GM03348 (cell line): ENCODE measurements at regions not wholly inside any gene's neighbourhood (a gene's known extent, or its start where the extent isn't known, plus 50 kb on each side); places are given as distances from the start of the nearest gene placed in this dataset.
"Not testable (repeated sequence)": the region's sequence is repeated elsewhere in the genome, so short reads cannot be mapped to it uniquely, and the experiment has no call there.

ENCODE experiments used
- DNase-seq: peaks from one replicate; pipeline ENCODE4 v3.0.0; 2012; ENCODE audit warnings: low spot score

DNA sequence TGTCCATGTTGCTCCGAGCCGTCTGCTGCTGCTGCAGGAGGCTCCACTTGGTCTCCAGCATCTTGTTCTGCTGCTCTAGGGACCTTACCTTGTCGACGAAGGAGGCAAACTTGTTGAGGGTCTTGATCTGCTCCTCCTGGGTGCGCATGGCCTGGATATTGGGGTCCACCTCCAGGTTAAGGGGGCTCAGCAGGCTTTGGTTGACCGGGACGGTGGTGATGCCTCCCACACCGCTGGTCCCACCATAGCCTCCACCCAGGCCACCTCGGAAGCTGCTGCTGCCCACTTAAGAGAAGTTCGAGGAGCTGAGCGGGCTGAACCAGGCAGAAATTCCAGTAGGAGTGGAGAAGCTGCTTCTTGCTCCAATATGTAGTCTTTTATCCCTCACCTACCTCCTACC is 180.7 kb upstream of the SYNPR start:
- no peak for DNase-seq

DNA sequence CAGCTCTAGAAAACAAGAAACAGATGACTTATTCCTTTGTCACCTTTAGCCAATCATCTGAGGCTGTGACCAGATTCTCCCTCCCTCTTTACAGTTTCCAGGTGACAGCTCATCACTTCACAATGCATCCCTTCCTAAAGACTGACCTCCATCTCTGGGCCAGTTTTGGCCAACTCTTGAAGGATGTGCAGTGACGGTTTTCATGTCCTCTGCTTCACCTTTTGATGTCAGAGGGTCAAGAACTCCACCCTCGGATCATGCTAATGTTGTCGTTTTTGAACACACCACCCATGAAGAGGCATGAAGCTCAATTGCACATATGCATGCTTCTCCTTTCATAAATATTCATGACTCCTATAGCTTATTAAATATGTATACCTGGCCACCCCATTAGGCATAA is 161.2 kb upstream of the SYNPR start:
- DNase-seq = no peak

- DNase-seq = no peak
Measured at GRCh38 chr3:63124090-63124489, 154.0 kb upstream of the SYNPR start.

DNA sequence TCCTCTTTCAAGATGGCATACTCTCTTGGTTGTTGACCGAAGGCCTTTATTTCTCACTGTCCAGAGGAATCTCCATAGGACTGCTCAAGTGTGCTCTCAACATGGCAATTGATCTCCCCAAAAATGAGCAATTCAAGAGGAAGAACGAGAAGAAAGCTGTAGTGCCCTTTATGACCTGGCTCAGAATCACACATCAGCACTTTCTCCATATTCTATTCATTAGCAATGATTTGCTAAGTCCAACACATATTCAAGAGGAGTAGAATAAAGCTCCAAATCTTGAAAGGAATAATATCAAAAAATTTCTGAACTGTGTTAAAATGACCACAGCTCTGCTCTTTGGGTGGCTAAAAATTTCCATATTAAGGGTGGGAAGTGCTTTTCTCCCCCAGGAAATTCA is 151.6 kb upstream of the SYNPR start:
- no peak for DNase-seq

GRCh38 chr3:63128380-63128779 is 149.7 kb upstream of the SYNPR start:
- DNase-seq = no peak

GRCh38 chr3:63130625-63131024 is 147.5 kb upstream of the SYNPR start:
- DNase-seq = no peak

DNA sequence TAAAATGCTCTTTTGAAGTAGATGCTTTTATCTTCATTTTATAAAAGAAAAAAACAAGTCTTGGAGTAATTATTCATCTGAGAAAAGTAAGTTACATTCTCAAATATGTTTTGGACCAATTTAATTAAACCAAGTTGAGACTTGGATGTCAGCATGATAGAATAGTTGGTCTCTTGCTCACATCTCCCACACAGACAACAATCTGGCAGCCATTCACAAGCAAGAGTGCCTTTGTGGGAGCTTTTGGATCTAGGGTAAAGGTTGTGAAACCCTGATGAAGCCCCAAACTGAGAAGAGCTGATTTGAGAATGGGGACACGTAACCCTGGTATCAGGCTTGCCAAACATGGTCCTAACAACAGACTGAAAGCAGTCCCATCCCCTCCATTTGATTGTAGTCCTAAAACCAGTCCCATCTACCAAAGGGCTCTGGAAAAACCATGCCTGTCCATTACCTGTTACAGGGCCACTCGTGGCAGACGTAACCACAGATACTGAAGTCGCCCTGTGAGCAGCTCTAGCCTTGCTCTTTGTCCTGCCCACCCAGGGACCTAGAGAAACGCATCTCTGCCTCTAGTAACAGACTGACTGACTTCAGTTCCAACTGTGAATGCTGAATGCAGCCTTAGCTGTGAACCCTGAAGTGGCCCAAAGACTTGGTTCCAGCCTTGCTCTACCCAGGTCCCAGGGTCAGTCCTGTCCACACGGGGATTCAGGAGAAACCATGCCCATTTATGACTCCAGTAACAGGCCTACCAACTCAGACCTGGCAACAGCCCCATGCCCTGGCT is 145.5 kb upstream of the SYNPR start:
- DNase-seq = no peak

DNA sequence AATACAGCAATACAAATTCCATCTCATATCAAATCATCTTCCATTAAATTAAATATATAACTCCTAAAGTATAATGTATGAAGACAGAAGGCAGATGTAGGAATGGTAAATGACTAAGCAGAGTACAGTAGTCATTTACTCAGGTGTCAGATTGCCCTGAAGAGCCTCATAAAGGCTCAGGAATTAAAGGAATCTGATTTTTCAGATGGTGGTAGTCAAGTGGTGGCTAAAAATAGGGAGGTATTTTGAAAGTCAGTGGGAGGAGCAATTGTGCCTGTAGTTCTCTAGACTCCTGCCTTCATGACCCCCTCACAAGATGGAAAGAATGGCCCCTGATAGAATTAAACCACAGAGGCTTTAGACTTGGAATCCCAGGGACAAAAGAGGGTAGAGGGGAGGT is 142.7 kb upstream of the SYNPR start:
- DNase-seq = no peak

GRCh38 chr3:63136249-63136648 is 141.9 kb upstream of the SYNPR start:
- not testable (repeated sequence) for DNase-seq

- DNase-seq = no peak
Measured at GRCh38 chr3:63142681-63143080, 135.4 kb upstream of the SYNPR start.

DNA sequence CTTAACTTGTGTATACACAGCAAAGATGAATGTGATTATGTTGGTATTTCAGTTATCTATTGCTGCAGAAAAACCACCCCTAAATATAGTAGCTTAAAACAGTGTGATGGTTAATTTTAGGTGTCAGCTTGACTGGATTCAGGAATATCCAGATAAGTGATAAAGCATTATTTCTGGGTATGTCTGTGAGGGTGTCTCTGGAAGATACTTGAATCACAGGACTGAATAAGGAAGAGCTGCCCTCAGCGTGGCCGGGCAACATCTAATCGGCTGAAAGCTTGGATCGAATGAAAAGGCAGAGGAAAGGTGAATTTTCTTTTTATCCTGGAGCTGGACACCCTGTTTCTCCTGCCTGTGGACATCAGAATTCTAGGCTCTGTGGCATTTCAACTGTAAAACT is 132.0 kb upstream of the SYNPR start:
- DNase-seq = no peak

DNA sequence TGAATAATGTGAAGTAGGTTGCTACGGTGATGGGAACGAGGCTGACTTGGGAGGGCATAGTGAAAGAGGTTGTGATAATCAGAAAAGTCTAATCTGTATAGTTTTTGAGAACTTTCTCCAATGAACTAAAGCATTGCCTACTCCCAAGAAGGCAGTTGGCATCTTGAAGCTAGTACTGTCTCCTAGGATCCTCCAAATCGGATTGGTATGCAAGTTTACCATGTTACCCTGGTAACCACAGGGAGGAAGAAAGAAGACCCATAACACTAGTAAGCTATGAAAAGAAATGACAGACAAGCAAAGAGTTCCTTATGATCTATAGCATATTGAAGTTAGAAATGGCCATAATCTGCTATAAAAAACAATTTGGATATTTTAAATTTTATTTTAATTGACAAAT is 127.2 kb upstream of the SYNPR start:
- no peak for DNase-seq

DNA sequence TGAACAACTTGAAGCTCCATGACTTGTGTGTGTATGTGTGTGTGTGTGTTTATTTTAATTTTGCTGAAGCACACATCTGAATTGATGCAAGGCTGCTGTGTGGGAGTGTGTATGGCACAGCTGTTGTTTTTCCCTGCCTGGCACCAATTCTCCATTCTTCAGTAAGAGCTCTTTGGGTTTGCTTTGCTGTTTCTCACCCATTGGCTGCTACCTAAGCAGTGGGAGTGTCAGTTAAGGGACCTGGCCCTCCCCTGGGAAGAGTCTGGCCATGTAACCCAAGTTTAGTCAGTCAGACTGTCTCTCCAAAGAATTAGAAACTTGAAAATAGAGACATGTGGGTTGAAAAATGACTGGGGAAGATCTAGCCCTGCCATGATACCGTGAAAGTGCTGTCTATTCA is 126.2 kb upstream of the SYNPR start:
- DNase-seq = no peak

- no peak for DNase-seq
Measured at GRCh38 chr3:63159764-63160163, 118.3 kb upstream of the SYNPR start.

- no peak for DNase-seq
Measured at GRCh38 chr3:63167113-63167512, 111.0 kb upstream of the SYNPR start.

- DNase-seq = no peak
Measured at GRCh38 chr3:63168179-63168578, 109.9 kb upstream of the SYNPR start.

- DNase-seq = no peak
Measured at GRCh38 chr3:63179862-63180522, 98.1 kb upstream of the SYNPR start.

- DNase-seq = no peak
Measured at GRCh38 chr3:63192248-63192647, 85.9 kb upstream of the SYNPR start.

DNA sequence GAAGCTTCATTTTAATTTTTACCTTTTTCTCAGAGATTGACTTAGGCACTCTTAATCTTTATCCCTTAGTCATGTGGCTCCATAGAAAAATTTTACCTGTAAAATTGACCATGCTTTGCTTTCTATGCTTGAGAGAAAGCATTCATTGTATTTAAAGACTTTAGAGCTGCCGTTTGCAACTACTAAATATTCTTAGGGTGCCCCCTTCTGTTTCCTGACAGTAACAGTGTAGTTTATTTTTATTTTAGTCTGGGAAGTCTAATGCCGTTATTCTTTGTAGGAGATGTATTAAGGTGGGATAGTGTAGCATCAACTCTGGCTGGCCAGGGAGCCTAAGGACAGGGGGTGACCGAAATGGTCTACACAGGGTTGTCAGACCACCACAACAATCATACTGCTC is 84.5 kb upstream of the SYNPR start:
- peak; percentile 27 for DNase-seq

GRCh38 chr3:63199606-63200005 is 78.5 kb upstream of the SYNPR start:
- no peak for DNase-seq

GRCh38 chr3:63202529-63202928 is 75.6 kb upstream of the SYNPR start:
- no peak for DNase-seq

DNA sequence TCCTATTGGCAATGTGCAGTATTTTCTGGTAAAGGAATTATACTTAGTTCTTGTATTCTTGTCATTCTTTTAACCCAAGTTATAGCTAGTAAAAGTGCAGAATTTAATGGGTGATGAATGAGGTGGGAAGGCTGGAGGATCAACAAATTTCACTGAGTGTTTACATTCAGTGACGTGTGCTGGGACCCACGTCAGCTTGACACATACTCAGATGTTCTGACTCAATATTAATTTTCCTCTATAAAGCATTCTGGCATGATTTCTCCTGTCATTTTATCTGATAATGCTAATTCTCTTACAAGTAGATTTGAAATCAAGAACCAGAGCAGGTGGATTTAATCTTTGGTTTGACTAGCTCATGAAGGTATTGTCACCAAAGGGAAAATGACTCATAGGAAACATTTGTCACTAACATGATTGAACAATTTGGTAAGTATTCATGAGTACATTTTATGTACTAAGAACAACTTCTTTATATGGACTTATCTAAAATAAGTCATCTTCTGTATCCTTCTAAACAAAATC is 71.0 kb upstream of the SYNPR start:
- DNase-seq = no peak

DNA sequence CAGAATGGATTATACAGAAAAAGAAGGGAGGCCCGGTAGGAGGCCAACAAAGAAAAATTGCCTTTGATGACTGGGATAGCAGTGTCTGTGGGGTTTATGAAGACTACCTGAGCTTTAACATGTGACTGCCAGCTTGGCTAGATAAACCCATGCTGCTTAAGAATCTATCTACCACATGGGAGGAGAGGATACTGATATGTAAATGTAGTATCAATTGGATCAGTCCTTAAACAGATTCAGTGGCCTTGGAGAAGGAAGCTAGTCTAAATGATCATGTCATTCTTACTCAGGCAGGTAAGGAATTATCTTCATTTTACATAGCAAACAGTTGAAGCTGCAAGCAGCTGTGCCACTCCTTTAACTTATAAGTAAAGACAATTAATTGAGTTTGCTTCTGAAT is 50.0 kb upstream of the SYNPR start:
- DNase-seq = no peak
